ENCODE measurements at regions not wholly inside any gene's neighbourhood (a gene's known extent, or its start where the extent isn't known, plus 50 kb on each side); places are given as distances from the start of the nearest gene placed in this dataset.

GRCh38 chr5:89443508-89443907, 560.5 kb upstream of the MEF2C start:
- Histone ChIP-seq H3K4ac (replicated peaks; ENCODE audit: insufficient read length, low read depth, low read length) (no peak overlapping the region), H4K20me1 (replicated peaks in 1 of 2; ENCODE audit: control insufficient read depth in 1 of 2, insufficient read depth in 2 of 2, low read length in 2 of 2) (no peaks in the 10 kb centered on the region), H3K14ac (ENCODE audit: insufficient read length) (no peak overlapping the region), H3K79me2 (ENCODE audit: control insufficient read depth in 1 of 2, insufficient read depth in 2 of 2, low read length in 2 of 2) (no peaks in the 10 kb centered on the region), H2BK15ac (ENCODE audit: low read length) (no peak overlapping the region), H2BK120ac (replicated peaks; ENCODE audit: low read depth, low read length) (no peak overlapping the region), H3K18ac (ENCODE audit: extremely low read depth, low read length) (no peak overlapping the region), H4K5ac (ENCODE audit: insufficient read length, low read depth, low read length) (no peak overlapping the region), H2BK20ac (ENCODE audit: low read length) (no peak overlapping the region), H3K9ac (replicated peaks in 1 of 4; ENCODE audit: extremely low read depth in 1 of 4, low read depth in 3 of 4, low read length in 3 of 4) (no peak overlapping the region), H4K8ac (ENCODE audit: extremely low read depth, insufficient read depth, low read length) (no peak overlapping the region), H3K36me3 (ENCODE audit: control insufficient read depth in 2 of 4, insufficient read depth in 4 of 4, low read length in 3 of 4) (no peaks in the 10 kb centered on the region), H3K79me1 (ENCODE audit: low read depth, low read length) (no peaks in the 10 kb centered on the region), H3K23me2 (ENCODE audit: low read depth, low read length) (no peaks in the 10 kb centered on the region), H2BK12ac (ENCODE audit: low read depth, low read length) (no peak overlapping the region), H3K4me2 (ENCODE audit: insufficient read depth in 1 of 2, low read depth in 2 of 2, low read length in 2 of 2) (no peak overlapping the region), H3K4me1 (replicated peaks in 1 of 4; ENCODE audit: control insufficient read depth in 3 of 4, insufficient read depth in 4 of 4, low read length in 3 of 4) (peaks cover 0 to 3% (median 0%) of the 10 kb centered on the region in 4 experiments; a peak in 3 of 7 replicates), H2BK5ac (ENCODE audit: low read depth, low read length) (no peak overlapping the region), H3K9me3 (ENCODE audit: insufficient read depth in 2 of 2, low read depth in 1 of 2, low read length in 1 of 2) (no peaks in the 10 kb centered on the region), H2AK5ac (ENCODE audit: low read depth, low read length) (no peak overlapping the region), H2AFZ (ENCODE audit: low read length) (no peak overlapping the region), H3K27me3 (replicated peaks in 1 of 4; ENCODE audit: control insufficient read depth in 3 of 4, extremely low read depth in 1 of 4, insufficient read depth in 3 of 4, low read length in 3 of 4) (peaks cover 0 to 1% (median 0%) of the 10 kb centered on the region in 4 experiments; a peak in 1 of 7 replicates), H3K23ac (ENCODE audit: insufficient read length) (no peak overlapping the region), H3K56ac (replicated peaks; ENCODE audit: insufficient read length, low read depth, low read length) (no peak overlapping the region), H3K27ac (ENCODE audit: low read depth, low read length) (no peak overlapping the region), H3K4me3 (ENCODE audit: extremely low read depth in 1 of 4, insufficient read depth in 2 of 4, low read depth in 3 of 4, low read length in 4 of 4) (no peak overlapping the region), H4K91ac (replicated peaks; ENCODE audit: insufficient read length, low read length) (no peak overlapping the region)
- TF ChIP-seq SUZ12 (IDR thresholded peaks at IDR 0.05; ENCODE audit: low read length) (no peak), POU5F1 (IDR thresholded peaks at IDR 0.05; ENCODE audit: low read depth, low read length) (no peak), POLR2AphosphoS5 (IDR thresholded peaks at IDR 0.05; ENCODE audit: low read depth, low read length) (no peak), HDAC6 (IDR thresholded peaks at IDR 0.05; ENCODE audit: low read depth, low read length) (no peak), GABPA (IDR thresholded peaks at IDR 0.05; ENCODE audit: borderline replicate concordance, insufficient read depth, low read length) (no peak), SP1 (IDR thresholded peaks at IDR 0.05; ENCODE audit: low read depth, low read length) (no peak), TEAD4 (IDR thresholded peaks at IDR 0.05; ENCODE audit: low read depth, low read length) (no peak), GTF2F1 (IDR thresholded peaks at IDR 0.05; ENCODE audit: borderline replicate concordance, low read depth, low read length) (no peak), ATF2 (IDR thresholded peaks at IDR 0.05; ENCODE audit: low read length) (no peak), KDM4A (IDR thresholded peaks at IDR 0.05; ENCODE audit: low read depth, low read length, severe bottlenecking) (no peak), ASH2L (IDR thresholded peaks at IDR 0.05; ENCODE audit: low read length) (no peak)
- ChIA-PET POLR2A (ENCODE audit: partially characterized antibody) (no interaction called here), CTCF (ENCODE audit: partially characterized antibody) (no interaction called here)
- DNase-seq (ENCODE audit: low read depth in 1 of 2, low spot score in 2 of 2) (no peak), FAIRE-seq (no peak)
- WGBS, 2 experiments (ENCODE audit: extremely low coverage in 1 of 2, insufficient coverage in 1 of 2, insufficient read length in 1 of 2, insufficient replicate concordance in 2 of 2, low coverage in 1 of 2, low lambda C conversion rate in 2 of 2, missing lambda C conversion rate in 1 of 2), result 86% methylated on average over 1 of the region's 1 CpG; no CpG with 5 or more reads in 1 of the 2 experiments
